Activated CD8-positive, alpha-beta memory T cell treated with anti-CD3 and anti-CD28 coated beads for 1 hour (primary cell): ENCODE measurements at regions not wholly inside any gene's neighbourhood (a gene's known extent, or its start where the extent isn't known, plus 50 kb on each side); places are given as distances from the start of the nearest gene placed in this dataset.
"Not testable (repeated sequence)": the region's sequence is repeated elsewhere in the genome, so short reads cannot be mapped to it uniquely, and the experiment has no call there.

ENCODE experiments used
- DNase-seq, 2 donors: peaks; one replicate each; pipeline ENCODE4 v3.0.0-alpha.2; 2020; ENCODE audit warnings: low read depth in 1 of 2; ENCODE audit errors: extremely low read depth in 1 of 2

GRCh38 chr3:110900576-110900975, 171.0 kb upstream of the NECTIN3 start:
- DNase-seq, result no peak

GRCh38 chr3:110901536-110901935, 170.1 kb upstream of the NECTIN3 start:
- no peak for DNase-seq

GRCh38 chr3:110902453-110903085, 169.0 kb upstream of the NECTIN3 start:
- DNase-seq, result no peak

- no peak for DNase-seq
Observed at GRCh38 chr3:110903771-110904519, 167.7 kb upstream of the NECTIN3 start.

- no peak for DNase-seq
Observed at GRCh38 chr3:110904520-110904890, 167.1 kb upstream of the NECTIN3 start.

GRCh38 chr3:110905121-110905520, 166.5 kb upstream of the NECTIN3 start:
- DNase-seq, result no peak

- DNase-seq, result no peak
Observed at GRCh38 chr3:110909839-110910238, 161.8 kb upstream of the NECTIN3 start.

GRCh38 chr3:110910346-110910955, 161.2 kb upstream of the NECTIN3 start:
- no peak for DNase-seq

- DNase-seq, result no peak
Observed at GRCh38 chr3:110918963-110919362, 152.7 kb upstream of the NECTIN3 start.

GRCh38 chr3:110925798-110926197, 145.8 kb upstream of the NECTIN3 start:
- no peak for DNase-seq

GRCh38 chr3:110928016-110928662, 143.5 kb upstream of the NECTIN3 start:
- no peak for DNase-seq

- DNase-seq, result no peak
Observed at GRCh38 chr3:110929816-110930215, 141.8 kb upstream of the NECTIN3 start.

- no peak for DNase-seq
Observed at GRCh38 chr3:110932567-110932966, 139.0 kb upstream of the NECTIN3 start.

- no peak for DNase-seq
Observed at GRCh38 chr3:110933821-110934426, 137.7 kb upstream of the NECTIN3 start.

GRCh38 chr3:110938629-110939028, 133.0 kb upstream of the NECTIN3 start:
- DNase-seq, result no peak

GRCh38 chr3:110940055-110940454, 131.6 kb upstream of the NECTIN3 start:
- no peak for DNase-seq

GRCh38 chr3:110944782-110945181, 126.8 kb upstream of the NECTIN3 start:
- DNase-seq, result no peak

- DNase-seq, result no peak
Observed at GRCh38 chr3:110946810-110947209, 124.8 kb upstream of the NECTIN3 start.

- not testable (repeated sequence) for DNase-seq
Observed at GRCh38 chr3:110949194-110949593, 122.4 kb upstream of the NECTIN3 start.

- DNase-seq, result no peak
Observed at GRCh38 chr3:110955301-110955880, 116.2 kb upstream of the NECTIN3 start.

GRCh38 chr3:110956081-110956480, 115.5 kb upstream of the NECTIN3 start:
- no peak for DNase-seq
